HG03025 (cell line): ENCODE measurements at regions not wholly inside any gene's neighbourhood (a gene's known extent, or its start where the extent isn't known, plus 50 kb on each side); places are given as distances from the start of the nearest gene placed in this dataset.
"Not testable (repeated sequence)": the region's sequence is repeated elsewhere in the genome, so short reads cannot be mapped to it uniquely, and the experiment has no call there.

ENCODE experiments used
- ATAC-seq: cut with Tn5 transposase; IDR thresholded peaks from one replicate; pipeline ENCODE4 v1.9.1; 2021; ENCODE audit warnings: mild to moderate bottlenecking, moderate library complexity; ENCODE audit not compliant: unreplicated experiment, low FRiP score

DNA sequence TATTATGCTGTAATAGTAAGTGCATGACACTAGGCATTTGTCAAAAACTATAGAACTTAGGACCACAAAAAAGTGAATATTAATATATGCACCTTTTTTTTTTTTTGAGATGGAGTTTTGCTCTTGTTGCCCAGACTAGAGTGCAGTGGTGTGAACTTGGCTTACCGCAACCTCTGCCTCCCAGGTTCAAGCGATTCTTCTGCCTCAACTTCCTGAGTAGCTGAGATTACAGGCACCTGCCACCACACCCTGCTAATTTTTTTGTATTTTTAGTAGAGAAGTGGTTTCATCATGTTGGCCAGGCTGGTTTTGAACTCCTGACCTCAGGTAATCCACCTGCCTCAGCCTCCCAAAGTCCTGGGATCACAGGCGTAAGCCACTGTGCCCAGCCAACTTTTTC is 2315.2 kb upstream of the ACO1 start:
- not testable (repeated sequence) for ATAC-seq

DNA sequence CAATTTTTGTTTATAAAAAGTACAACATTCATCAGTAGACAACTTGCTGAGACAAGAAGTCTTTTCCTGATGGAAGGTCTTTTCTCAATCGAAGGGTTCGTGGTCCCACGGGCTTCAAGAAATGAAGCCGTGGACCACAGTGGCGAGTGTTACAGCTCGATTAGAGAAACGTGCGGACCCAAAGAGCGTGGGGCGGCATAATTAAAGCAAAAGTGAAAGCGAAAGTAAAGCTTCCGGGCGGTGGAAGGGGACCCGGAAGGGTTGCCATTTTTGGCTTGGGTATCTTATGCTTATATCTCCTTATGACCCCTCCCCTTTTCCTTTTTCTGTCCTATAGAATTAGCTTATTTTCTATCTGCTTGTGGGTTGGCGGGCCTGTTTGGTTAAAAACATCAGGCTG is 2309.4 kb upstream of the ACO1 start:
- ATAC-seq, result no peak

DNA sequence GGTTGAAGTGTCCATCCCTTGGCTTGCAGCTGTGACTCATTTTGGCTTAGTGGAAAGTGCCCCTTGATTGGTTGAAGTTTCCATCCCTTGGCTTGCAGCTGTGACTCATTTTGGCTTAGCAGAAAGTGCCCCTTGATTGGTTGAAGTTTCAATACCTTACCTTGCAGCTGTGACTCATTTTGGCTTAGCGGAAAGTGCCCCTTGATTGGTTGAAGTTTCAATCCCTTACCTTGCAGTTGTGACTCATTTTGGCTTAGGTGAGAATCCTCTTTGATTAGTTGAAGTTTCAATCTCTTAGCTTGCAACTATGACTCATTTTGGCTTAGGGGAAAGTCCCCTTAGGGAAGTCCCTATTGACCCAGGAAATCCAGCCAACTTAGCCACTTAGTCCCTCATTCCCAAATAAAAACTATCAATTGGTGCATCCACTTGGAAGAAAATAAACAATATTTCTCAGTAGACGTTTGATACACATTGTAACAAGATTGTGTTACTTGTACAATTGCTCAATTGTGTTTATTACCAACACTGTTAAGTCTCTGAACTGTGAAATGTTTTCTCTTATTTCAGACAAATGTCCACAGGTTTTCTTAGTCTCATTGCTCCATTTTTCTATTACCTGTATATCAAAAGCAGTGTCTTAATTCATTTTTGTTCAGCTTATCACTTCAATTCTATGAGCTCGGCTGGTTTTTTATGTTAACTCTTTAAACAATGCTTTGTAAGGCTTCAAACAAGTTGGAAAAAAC is 2308.8 kb upstream of the ACO1 start:
- peak; percentile 60 for ATAC-seq

DNA sequence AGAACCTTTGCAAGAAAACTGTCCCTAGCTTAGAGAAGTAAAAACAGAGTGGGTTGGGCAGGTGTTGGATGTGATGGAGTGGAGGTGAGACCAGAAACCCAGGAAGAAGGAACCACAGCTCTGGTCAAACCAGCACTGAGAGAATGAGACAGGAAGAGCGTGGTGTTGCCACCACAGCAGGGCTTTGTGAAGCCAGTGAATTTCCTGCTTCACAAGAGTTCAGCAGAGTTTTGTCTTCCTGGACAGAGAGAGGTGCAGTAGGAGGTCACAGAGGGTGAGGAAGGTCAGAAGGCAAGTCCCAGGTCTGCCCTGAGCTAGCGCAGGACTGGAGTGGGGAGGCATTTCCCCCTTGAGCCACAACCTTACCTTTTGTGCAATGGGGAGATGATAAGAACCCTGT is 2306.2 kb upstream of the ACO1 start:
- ATAC-seq, result no peak

DNA sequence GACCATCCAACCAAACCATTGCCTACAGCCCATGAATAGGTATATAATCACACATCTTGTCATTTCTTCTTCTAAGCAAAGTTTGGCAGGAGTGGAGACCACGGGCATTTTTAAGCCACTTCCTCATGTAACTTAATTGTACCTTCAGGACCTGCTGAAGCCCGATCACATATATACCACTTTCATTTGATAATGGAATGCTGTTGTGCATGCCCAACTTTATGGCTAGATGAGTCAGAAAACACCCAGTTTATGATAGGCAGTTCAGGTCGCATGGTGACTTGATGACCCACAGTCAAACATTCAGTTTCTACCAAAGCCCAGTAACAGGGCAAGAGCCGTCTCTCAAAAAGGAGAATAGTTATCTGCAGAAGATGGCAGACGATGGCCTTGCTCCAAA is 2295.0 kb upstream of the ACO1 start:
- no peak for ATAC-seq

DNA sequence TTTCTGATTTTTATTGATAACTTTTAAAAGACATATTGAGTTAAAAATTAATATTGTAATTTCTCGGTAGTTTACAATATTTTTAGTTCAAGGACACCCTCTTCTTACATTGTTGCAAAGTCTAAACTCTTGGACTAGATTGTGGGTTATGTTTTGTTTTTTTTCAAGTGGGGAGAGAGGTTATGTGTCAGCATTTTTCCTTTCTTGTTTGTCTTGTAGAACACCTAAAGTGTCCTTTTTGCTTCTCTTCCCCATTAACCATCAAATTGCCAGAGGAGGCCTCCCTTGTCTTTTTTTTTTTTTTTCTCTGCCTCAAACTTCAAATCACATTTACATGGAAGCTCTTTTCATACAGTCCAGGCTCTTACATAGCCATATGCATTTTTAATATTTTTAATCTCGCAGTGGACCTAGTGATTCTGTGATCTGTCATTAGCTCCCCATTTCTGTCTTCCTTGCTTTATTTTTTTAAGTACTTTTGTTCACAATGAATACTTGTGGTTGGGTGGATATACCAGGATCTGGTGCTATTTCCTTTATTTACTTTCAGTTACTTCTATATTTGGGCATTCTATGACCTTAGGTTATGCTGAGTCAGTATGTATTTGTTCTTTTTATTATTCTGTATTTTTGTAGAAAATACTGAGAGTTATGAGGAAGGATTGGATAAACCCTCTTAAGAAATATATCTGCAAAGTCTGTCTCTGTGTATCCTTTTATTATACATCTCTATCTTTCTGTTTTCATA is 2280.6 kb upstream of the ACO1 start:
- ATAC-seq, result no peak

DNA sequence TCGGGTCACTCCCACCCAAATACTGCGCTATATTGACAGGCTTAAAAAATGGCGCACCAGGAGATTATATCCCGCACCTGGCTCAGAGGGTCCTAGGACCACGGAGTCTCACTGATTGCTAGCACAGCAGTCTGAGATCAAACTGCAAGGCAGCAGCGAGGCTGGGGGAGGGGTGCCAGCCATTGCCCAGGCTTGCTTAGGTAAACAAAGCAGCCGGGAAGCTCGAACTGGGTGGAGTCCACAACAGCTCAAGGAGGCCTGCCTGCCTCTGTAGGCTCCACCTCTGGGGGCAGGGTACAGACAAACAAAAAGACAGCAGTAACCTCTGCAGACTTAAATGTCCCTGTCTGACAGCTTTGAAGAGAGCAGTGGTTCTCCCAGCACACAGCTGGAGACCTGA is 2277.3 kb upstream of the ACO1 start:
- ATAC-seq, result not testable (repeated sequence)

DNA sequence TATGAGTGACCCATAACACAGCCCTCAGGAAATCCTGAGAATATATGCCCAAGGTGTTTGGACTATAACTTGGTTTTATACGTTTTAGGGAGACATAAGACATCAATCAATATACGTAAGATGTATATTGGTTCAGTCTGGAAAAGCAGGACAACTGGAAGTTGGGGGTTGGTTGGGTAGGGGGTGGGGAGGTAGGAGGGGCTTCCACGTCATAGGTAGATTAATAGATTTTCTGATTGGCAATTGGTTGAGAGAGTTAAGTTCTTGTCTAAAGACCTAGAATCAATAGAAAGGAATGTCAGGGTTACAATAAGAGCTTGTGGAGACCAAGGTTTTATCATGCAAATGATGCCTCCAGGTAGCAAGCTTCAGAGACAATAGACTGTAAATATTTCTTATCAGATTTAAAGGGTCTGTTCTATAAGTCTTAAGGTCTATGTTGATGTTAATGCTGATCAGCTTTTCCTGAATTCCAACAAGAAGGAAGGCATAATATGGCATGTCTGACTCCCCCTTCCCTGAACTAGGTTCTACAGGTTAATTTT is 2267.7 kb upstream of the ACO1 start:
- no peak for ATAC-seq

DNA sequence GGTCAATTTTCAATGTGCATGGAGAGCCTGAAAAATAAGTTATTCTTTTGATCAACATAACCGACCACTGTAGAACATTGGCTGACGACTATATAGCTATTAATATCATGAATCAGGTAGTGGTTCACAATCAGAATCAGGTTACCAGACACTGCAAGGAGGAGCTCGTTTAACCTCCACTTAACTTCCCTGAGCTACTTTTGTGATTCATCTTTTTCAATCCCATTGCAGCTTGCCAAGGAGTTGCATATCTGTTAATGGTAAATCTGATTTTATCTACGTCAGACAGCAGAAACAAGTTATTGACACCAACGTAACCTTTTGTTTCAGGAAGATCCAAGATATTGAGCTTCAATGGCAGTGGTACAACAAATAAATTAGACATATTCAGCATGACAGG is 2263.8 kb upstream of the ACO1 start:
- no peak for ATAC-seq

DNA sequence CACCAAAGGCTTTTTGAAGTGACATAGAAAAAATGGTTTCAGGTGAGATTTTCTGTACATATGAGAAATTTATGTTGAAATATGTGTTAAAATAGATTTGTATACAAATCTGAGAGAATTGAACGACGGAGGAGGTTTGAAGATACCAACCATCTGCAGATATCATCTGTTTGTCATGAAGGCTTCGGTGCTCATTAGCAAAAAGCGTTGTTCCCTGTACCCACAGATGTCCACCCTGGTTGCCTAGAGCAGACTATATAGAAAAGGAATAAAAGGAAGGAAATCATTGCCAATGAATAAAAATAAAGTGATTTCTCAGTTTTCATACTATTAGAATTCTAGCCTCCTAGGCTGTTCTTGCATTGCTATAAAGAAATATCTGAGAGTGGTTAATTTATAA is 2262.8 kb upstream of the ACO1 start:
- no peak for ATAC-seq

DNA sequence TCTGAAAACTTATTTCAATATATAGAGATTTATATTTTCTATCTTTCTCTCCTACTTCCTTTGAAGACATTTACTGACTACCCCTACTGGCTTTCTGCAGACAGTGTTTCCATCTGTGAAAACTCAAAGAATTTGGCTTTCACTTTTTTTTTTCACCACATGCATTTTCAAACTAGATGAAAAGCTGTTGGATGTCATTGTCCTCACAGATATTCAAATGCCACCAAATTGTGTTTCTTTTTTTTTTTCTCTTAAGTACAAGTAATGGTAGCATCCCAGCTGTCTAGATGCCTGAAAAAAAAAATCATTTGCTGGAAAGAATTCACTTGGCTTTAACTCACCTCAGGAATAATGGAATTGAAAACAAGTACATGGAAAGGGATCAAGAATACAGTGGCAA is 2258.6 kb upstream of the ACO1 start:
- no peak for ATAC-seq

DNA sequence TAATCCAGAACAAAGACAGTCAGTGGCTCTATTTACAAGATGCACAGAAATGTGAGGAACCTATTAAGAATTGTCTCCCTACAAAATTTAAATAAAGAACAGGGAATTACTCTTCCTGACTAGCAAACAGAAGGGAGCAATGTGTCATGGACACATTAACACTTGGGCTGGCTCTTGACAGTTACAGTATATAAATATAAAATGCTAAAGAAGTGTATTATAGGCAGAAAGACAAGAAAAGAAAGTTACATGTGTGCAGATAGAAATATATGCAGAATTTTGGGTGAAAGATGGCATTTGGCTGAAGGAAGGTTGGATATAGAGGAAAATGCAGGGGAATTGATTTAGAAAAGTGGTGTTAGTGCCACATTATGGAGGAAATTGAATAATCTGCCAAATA is 2257.1 kb upstream of the ACO1 start:
- ATAC-seq, result no peak

DNA sequence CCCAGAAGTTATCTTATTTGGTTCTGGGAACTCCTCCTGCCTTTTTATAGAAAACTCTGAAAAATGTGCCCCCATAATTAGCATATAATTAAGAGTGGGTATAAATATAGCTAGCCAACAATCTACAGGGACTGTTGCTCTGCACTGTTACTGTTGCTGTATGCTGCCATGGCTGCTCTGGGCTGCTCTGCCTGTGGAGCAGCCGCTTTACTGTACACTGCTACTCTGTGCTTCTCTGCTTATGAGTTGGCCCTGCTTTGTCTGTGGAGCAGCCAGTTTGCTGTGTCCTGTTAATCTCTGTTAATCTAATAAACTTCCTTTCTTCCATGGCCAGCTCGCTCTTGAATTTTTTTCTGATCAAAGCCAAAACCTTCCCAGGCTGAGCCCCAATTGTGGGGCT is 2244.0 kb upstream of the ACO1 start:
- no peak for ATAC-seq

DNA sequence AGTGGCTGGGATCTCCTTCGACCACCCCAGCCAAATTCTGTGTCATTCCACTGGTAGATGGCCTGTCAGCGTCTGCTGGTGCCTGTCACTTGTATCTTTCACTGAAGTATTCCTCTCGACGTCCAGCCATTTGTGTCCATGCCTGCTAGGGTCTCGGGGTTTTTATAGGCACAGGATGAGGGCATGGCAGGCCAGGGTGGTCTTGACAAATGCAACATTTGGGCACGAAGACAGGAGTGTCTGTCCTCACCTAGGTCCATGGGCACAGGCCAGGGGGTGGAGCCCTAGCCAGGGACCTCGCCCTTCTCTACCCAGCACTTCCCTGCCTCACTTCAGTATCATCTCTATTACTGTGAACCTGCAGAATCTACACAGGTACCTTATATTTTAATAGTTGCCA is 2223.9 kb upstream of the ACO1 start:
- ATAC-seq, result no peak

DNA sequence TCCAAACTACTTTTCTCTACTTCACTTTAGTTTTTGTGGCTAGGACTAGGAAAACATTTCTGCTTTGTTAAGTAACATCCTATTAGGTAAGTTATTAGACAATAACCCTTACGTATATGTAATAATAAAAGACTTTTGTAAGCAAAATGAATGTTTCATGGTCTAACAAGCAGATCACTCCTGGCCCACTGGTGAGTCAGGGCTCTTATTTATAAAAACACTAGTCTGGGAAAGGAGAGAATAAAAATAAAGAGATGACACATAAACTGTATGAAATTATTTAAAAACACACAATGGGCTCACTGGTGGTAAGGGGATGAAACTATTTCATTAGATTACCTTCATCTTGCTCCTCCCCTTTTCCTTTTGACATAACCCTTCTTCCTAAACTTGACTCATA is 2212.2 kb upstream of the ACO1 start:
- no peak for ATAC-seq

DNA sequence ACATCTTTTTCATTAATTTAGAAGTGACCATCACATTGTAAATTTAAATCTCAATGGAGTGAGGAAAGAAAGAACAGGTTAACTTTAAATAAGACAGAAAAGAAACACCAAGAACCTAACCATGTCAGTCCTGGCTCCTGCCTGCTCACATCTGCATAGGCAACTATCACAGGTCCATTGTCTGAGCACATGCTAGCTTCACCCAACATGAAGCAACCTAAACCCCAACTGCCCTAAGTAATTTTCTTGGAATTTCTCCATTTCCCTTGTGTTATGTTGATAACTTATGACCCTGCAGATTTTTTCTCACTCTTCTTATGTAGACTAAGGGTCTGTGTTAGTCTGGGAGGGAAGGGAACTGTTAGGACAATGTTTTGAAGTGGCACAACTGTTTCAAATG is 2205.8 kb upstream of the ACO1 start:
- ATAC-seq, result no peak

DNA sequence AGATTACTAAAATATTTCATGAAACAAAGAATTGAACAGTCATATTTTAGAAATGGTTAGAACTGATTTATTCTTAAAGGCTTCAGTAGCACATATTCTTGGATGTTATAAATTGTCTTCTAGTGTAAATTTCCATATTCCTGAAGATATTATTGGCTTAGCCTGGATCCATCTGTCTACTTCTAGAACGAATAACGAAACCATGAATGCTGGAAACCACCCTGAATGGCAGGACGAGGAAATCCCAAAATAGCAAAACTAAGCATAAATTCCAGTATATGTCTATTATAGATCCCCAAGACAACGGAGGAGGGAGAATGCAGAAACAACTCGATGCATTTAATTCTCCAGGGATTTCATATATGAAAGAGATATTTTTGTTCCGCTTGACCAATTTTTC is 2191.0 kb upstream of the ACO1 start:
- ATAC-seq, result no peak

DNA sequence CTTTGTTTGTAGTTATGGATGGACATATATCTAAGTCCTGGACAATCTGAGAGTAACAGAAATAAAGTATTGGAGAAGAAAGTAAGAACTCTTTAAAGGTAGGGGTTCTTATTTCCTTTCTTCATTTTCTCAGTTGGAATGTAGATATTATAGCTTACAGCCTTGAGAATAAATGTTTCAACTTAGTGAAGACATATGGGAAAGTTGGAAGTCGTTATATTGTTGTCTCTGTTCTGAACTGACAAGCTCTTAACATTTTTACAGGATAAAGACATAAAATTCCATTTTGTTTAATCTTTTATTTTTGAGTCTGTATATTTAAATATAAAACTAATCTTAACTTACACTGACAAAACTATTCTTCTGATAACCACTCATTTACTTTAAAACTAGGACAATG is 2187.5 kb upstream of the ACO1 start:
- ATAC-seq, result no peak

DNA sequence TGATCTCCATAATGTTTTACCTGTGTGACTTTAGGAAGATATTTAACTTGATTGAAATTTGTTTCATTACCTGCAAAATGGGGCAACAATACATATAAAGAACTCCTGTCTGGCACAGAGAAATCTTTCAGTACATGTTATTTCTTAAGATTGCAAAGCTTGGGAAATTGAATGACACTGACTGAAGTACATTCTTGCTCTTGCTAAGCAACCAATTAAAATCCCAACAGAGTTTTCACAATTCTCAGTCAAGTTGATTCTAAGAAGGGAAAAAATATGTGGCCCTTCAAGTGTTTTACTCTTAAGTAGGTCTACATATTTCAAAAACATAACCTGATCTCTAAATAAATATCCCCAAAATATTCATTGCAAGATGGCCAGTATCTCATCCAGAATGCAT is 2187.0 kb upstream of the ACO1 start:
- no peak for ATAC-seq

DNA sequence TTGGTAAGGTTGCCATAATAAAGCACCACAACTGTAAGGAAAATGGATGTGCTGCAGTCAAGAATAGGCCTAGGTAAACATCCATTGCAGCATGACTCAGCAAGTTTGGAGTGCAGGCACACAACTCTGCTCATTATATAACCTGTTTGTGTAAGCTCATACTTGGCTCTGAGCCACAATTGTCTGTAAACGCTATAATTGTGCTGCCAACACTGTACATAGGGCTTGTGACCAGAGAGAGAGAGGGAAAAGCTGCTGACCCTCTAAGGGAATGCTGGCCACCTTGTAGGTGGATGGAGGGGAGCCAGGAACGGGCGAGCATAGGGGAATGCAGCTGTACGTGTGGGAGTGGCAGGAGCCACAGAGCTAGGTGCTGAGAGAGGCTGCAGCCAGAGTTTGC is 2186.5 kb upstream of the ACO1 start:
- no peak for ATAC-seq

DNA sequence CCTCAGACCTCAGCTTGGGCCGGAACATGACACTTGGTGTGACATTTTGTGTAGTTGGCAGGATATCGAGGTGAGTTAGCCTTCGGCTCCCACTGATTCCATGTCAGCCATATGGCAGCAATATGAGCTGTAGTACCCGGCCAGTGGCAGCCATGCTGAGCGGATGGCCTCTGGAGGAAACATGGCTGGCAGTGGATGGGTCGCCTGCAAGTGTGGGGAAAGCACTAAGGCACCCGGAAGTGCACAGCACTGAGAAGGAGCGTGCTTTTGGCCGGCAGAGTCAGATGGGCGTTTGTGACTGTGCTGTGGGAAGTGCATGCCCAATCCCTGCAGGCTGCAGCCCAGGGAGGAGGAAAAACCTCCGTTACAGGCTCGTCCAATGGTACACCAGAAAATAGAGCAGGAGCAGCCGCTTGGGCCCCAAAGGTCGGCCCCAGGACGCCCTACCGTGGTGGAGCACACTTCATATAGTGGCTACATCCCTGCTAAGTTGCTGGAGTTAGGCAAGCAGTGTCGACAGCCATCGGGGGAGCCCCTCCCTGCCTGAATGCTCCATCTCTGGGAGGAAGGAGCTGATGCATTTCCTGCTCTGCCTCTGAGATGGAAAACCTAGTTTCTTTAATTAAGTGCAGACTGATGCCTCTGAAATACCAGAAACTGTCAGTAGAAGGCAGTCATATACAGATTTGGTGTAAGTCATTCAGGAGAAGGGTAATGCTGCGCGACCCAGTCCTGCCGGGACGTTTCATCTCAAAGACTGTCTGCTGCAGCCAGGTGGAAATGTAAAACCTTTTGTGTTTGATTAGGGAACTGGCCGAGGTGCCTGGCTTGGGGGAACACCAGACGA is 2185.8 kb upstream of the ACO1 start:
- ATAC-seq, result no peak
